ENCODE measurements at regions not wholly inside any gene's neighbourhood (a gene's known extent, or its start where the extent isn't known, plus 50 kb on each side); places are given as distances from the start of the nearest gene placed in this dataset.

DNA sequence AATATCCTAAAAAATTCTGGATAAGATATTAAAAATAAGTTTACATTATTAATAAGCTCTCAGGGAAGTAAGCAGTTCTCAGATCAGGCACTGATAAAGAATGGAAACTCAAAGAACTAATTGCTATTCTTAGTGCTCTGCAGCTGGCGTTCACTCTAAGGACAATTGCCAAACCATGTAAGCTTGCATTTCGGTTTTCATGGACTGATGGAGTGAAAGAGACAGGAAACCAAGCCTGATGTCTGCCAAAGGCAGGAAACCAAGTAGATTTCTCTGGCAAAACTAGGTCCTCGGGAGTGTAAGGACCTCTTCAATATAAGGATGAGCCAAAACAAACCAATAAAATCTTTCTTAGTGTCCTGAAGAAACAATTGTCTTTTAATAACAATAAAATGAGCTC, 355.2 kb downstream of the RAB38 start:
- TF ChIP-seq, protein P1, sequence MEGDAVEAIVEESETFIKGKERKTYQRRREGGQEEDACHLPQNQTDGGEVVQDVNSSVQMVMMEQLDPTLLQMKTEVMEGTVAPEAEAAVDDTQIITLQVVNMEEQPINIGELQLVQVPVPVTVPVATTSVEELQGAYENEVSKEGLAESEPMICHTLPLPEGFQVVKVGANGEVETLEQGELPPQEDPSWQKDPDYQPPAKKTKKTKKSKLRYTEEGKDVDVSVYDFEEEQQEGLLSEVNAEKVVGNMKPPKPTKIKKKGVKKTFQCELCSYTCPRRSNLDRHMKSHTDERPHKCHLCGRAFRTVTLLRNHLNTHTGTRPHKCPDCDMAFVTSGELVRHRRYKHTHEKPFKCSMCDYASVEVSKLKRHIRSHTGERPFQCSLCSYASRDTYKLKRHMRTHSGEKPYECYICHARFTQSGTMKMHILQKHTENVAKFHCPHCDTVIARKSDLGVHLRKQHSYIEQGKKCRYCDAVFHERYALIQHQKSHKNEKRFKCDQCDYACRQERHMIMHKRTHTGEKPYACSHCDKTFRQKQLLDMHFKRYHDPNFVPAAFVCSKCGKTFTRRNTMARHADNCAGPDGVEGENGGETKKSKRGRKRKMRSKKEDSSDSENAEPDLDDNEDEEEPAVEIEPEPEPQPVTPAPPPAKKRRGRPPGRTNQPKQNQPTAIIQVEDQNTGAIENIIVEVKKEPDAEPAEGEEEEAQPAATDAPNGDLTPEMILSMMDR (IDR thresholded peaks at IDR 0.05) = no peak
- TF ChIP-seq POLR2A (IDR thresholded peaks at IDR 0.05) = no peak
